CD4-positive, alpha-beta T cell (primary cell): ENCODE measurements at regions not wholly inside any gene's neighbourhood (a gene's known extent, or its start where the extent isn't known, plus 50 kb on each side); places are given as distances from the start of the nearest gene placed in this dataset.
"Not testable (repeated sequence)": the region's sequence is repeated elsewhere in the genome, so short reads cannot be mapped to it uniquely, and the experiment has no call there.

Experiments
- ATAC-seq: fragments of 200-7000 bp; cut with Tn5 transposase; one replicate; pipeline ENCODE4 v1.10.0; 2022; ENCODE audit warnings: mild to moderate bottlenecking; ENCODE audit not compliant: poor library complexity
- CTCF ChIA-PET: fragments of 350-600 bp; sonication (Branson Sonifier 250); formaldehyde crosslinking; loops from one replicate; lab custom pipeline; 2021; ENCODE audit warnings: antibody characterized with exemption, inconsistent platforms; lab: Charles Lee
- POLR2A ChIA-PET: fragments of 350-600 bp; sonication (Branson Sonifier 250); formaldehyde crosslinking; loops from one replicate; lab custom pipeline; 2021; ENCODE audit warnings: antibody characterized with exemption, inconsistent platforms; lab: Charles Lee
- DNase-seq, 14 experiments: peaks; one replicate each; pipeline ENCODE4 v3.0.0-alpha.2; 2013 to 2020; ENCODE audit warnings: mixed read lengths in 2 of 14
- H3K27ac ChIP-seq, 2 donors: one replicate each; pipeline versions ENCODE4 v1.5.1 to v1.7.0; 2013; ENCODE audit warnings: low read length in 2 of 2, low read depth in 1 of 2, mild to moderate bottlenecking in 1 of 2
- H3K27me3 ChIP-seq, 2 experiments: 1 replicate in 1 of 2; 2 replicates in 1 of 2; pipeline versions ENCODE4 v1.6.1 to v1.7.0; 2013; ENCODE audit warnings: low read length in 2 of 2, control low read depth in 1 of 2, mild to moderate bottlenecking in 1 of 2, moderate library complexity in 1 of 2; ENCODE audit not compliant: insufficient read depth in 2 of 2, control insufficient read depth in 1 of 2
- H3K36me3 ChIP-seq: one replicate; pipeline ENCODE4 v1.6.1; 2013; ENCODE audit warnings: low read length, control low read depth; ENCODE audit not compliant: insufficient read depth
- H3K4me1 ChIP-seq: one replicate; pipeline ENCODE4 v1.6.1; 2013; ENCODE audit warnings: low read length, control low read depth; ENCODE audit not compliant: insufficient read depth
- H3K4me3 ChIP-seq: one replicate; pipeline ENCODE4 v1.5.1; 2013; ENCODE audit warnings: mild to moderate bottlenecking, low read length, moderate library complexity
- H3K9me3 ChIP-seq, 2 experiments: 1 replicate in 1 of 2; 2 replicates in 1 of 2; pipeline versions ENCODE4 v1.6.1 to v1.7.0; 2013; ENCODE audit warnings: low read length in 2 of 2, mild to moderate bottlenecking in 2 of 2, control low read depth in 1 of 2, moderate library complexity in 1 of 2; ENCODE audit not compliant: control insufficient read depth in 1 of 2, insufficient read depth in 1 of 2
- H3K27ac Mint-ChIP-seq: one replicate; pipeline ENCODE4 v1.8.0; 2020; ENCODE audit warnings: mixed read lengths
- H3K27me3 Mint-ChIP-seq: one replicate; pipeline ENCODE4 v1.8.0; 2021; ENCODE audit warnings: mixed read lengths
- H3K36me3 Mint-ChIP-seq: one replicate; pipeline ENCODE4 v1.8.0; 2021; ENCODE audit warnings: low read depth, mixed read lengths
- H3K4me1 Mint-ChIP-seq: one replicate; pipeline ENCODE4 v1.8.0; 2021; ENCODE audit warnings: low read depth, mixed read lengths
- H3K4me3 Mint-ChIP-seq: one replicate; pipeline ENCODE4 v1.8.0; 2020; ENCODE audit warnings: mild to moderate bottlenecking, mixed read lengths
- H3K9me3 Mint-ChIP-seq: one replicate; pipeline ENCODE4 v1.8.0; 2020; ENCODE audit warnings: mixed read lengths
- CTCF ChIP-seq: fragments of 200-600 bp; IDR thresholded peaks from one replicate; pipeline ENCODE4 v1.8.0; 2022; ENCODE audit warnings: antibody characterized with exemption, mild to moderate bottlenecking
- intact Hi-C, 2 experiments: fragments of 100-400 bp; cut with DNase I in 1 of 2; cut with micrococcal nuclease in 1 of 2; formaldehyde crosslinking; loops; one replicate each; pipeline versions ENCODE4 v1.15.1 to v1.9.0; 2023 to 2025; cut with DNase I, micrococcal nuclease

GRCh38 chr16:48681520-48681919 lies 71.5 kb upstream of the N4BP1 start:
- no peak overlapping the region for H3K4me3 Mint-ChIP-seq
- peaks cover 3% of the 10 kb centered on the region for H3K4me1 ChIP-seq
- no peaks in the 10 kb centered on the region for H3K4me1 Mint-ChIP-seq
- CTCF ChIA-PET: no interaction called here
- H3K9me3 Mint-ChIP-seq: no peaks in the 10 kb centered on the region
- POLR2A ChIA-PET: no interaction called here
- H3K27ac ChIP-seq: no peak overlapping the region
- H3K36me3 Mint-ChIP-seq: no peaks in the 10 kb centered on the region
- intact Hi-C loops: loop anchor here in 1 of 2 experiments (10.0 kb wide), 1 partner anchor 1243 kb away; no protein-coding TSS in a partner anchor
- no peak overlapping the region for H3K4me3 ChIP-seq
- H3K27me3 ChIP-seq: peaks cover 0 to 11% of the 10 kb centered on the region in 2 experiments
- TF ChIP-seq CTCF: no peak
- H3K27me3 Mint-ChIP-seq: peaks cover 24% of the 10 kb centered on the region
- DNase-seq (no peak), ATAC-seq (no peak)
- no peaks in the 10 kb centered on the region for H3K36me3 ChIP-seq
- H3K9me3 ChIP-seq: no peaks in the 10 kb centered on the region
- H3K27ac Mint-ChIP-seq: no peak overlapping the region

- H3K9me3 ChIP-seq: no peaks in the 10 kb centered on the region
- no peak for DNase-seq
- peaks cover 19% of the 10 kb centered on the region for H3K27me3 Mint-ChIP-seq
- no peak for TF ChIP-seq CTCF
- intact Hi-C loops: loop anchor here in 1 of 2 experiments (10.0 kb wide), 1 partner anchor 1244 kb away; no protein-coding TSS in a partner anchor
- no peaks in the 10 kb centered on the region for H3K36me3 ChIP-seq
- no peaks in the 10 kb centered on the region for H3K4me1 Mint-ChIP-seq
- H3K36me3 Mint-ChIP-seq: no peaks in the 10 kb centered on the region
- H3K4me3 Mint-ChIP-seq: no peak overlapping the region
- H3K27ac Mint-ChIP-seq: no peak overlapping the region
- CTCF ChIA-PET: no interaction called here
- peaks cover 3% of the 10 kb centered on the region for H3K4me1 ChIP-seq
- H3K27ac ChIP-seq: no peak overlapping the region
- H3K27me3 ChIP-seq: peaks cover 0 to 11% of the 10 kb centered on the region in 2 experiments
- ATAC-seq: no peak
- no peaks in the 10 kb centered on the region for H3K9me3 Mint-ChIP-seq
- POLR2A ChIA-PET: no interaction called here
- H3K4me3 ChIP-seq: no peak overlapping the region
These were observed 70.9 kb upstream of the N4BP1 start for GRCh38 chr16:48680881-48681280.

- Histone ChIP-seq H3K4me3 (no peak overlapping the region), H3K36me3 (no peaks in the 10 kb centered on the region), H3K4me1 (no peaks in the 10 kb centered on the region), H3K27me3 (peaks cover 0 to 2% of the 10 kb centered on the region in 2 experiments), H3K9me3 (peaks cover 0 to 4% of the 10 kb centered on the region in 2 experiments), H3K27ac (no peak overlapping the region)
- CTCF ChIA-PET: no interaction called here
- Mint-ChIP-seq H3K4me1 (no peaks in the 10 kb centered on the region), H3K9me3 (peaks cover 10% of the 10 kb centered on the region), H3K4me3 (no peak overlapping the region), H3K36me3 (no peaks in the 10 kb centered on the region), H3K27ac (no peak overlapping the region), H3K27me3 (peaks cover 9% of the 10 kb centered on the region)
- POLR2A ChIA-PET: no interaction called here
- intact Hi-C loops: no loop called here
- ATAC-seq: no peak
- no peak for DNase-seq
- TF ChIP-seq CTCF: no peak
These were observed 66.9 kb upstream of the N4BP1 start for GRCh38 chr16:48676836-48677235.

- CTCF ChIA-PET, intact Hi-C loops: not testable (repeated sequence)
These were observed 58.2 kb upstream of the N4BP1 start for GRCh38 chr16:48668184-48668583.

More at GRCh38 chr16:48668184-48668583, 58.2 kb upstream of the N4BP1 start:
- H3K4me3 ChIP-seq, H3K27ac Mint-ChIP-seq, H3K27me3 Mint-ChIP-seq, H3K27ac ChIP-seq, H3K36me3 ChIP-seq, H3K36me3 Mint-ChIP-seq, H3K27me3 ChIP-seq, DNase-seq, H3K9me3 Mint-ChIP-seq, ATAC-seq, H3K4me1 ChIP-seq, H3K4me1 Mint-ChIP-seq, H3K4me3 Mint-ChIP-seq: not testable (repeated sequence)
- peaks cover 0 to 13% of the 10 kb centered on the region in 2 experiments for H3K9me3 ChIP-seq
- POLR2A ChIA-PET: interaction anchor here (0.7 kb wide), 1 partner anchor 152 kb away, joined by 4 read pairs; no protein-coding TSS in a partner anchor
